ENCODE measurements at regions not wholly inside any gene's neighbourhood (a gene's known extent, or its start where the extent isn't known, plus 50 kb on each side); places are given as distances from the start of the nearest gene placed in this dataset.

- Histone ChIP-seq H3K27ac (ENCODE audit: extremely low read depth, low read depth, low read length) (no peak overlapping the region), H3K4me3 (ENCODE audit: low read depth, low read length) (no peak overlapping the region), H3K4me1 (ENCODE audit: control insufficient read depth, insufficient read depth, low read length) (no peaks in the 10 kb centered on the region), H3K9me3 (ENCODE audit: control insufficient read depth, insufficient read depth, low read depth, low read length) (no peaks in the 10 kb centered on the region), H3K36me3 (ENCODE audit: control insufficient read depth in 2 of 2, insufficient read depth in 1 of 2, low read length in 2 of 2) (no peaks in the 10 kb centered on the region)
- ChIA-PET CTCF (no interaction called here), POLR2A (no interaction called here)
- TF ChIP-seq ZNF292 (tag by site-specific recombination; IDR thresholded peaks at IDR 0.05; ENCODE audit: borderline replicate concordance, low read depth) = no peak
Observed at GRCh38 chr6:99768166-99768565, 161.5 kb downstream of the PRDM13 start.

- POLR2A ChIA-PET = no interaction called here
Observed at GRCh38 chr6:99779631-99780555, 173.3 kb downstream of the PRDM13 start.

GRCh38 chr6:99780556-99780885 lies 173.9 kb downstream of the PRDM13 start:
- POLR2A ChIA-PET = no interaction called here
- H3K36me3 ChIP-seq (ENCODE audit: control insufficient read depth in 2 of 2, insufficient read depth in 1 of 2, low read length in 2 of 2) = no peaks in the 10 kb centered on the region
- TF ChIP-seq MEIS1 (CRISPR knock-in tag; IDR thresholded peaks at IDR 0.05; ENCODE audit: borderline replicate concordance) (no peak), ZNF548 (tag by site-specific recombination; IDR thresholded peaks at IDR 0.05) (no peak), KLF17 (tag by site-specific recombination; IDR thresholded peaks at IDR 0.05) (no peak)
- CTCF ChIA-PET = no interaction called here
- H3K4me1 ChIP-seq (ENCODE audit: control insufficient read depth, insufficient read depth, low read length) = no peaks in the 10 kb centered on the region
- no peak overlapping the region for H3K4me3 ChIP-seq (ENCODE audit: low read depth, low read length)
- no peaks in the 10 kb centered on the region for H3K9me3 ChIP-seq (ENCODE audit: control insufficient read depth, insufficient read depth, low read depth, low read length)
- H3K27ac ChIP-seq (ENCODE audit: extremely low read depth, low read depth, low read length) = no peak overlapping the region

More at GRCh38 chr6:99779631-99780555, 173.3 kb downstream of the PRDM13 start:
- CTCF ChIA-PET = interaction anchor here (1.5 kb wide), 1 partner anchor 33 kb away, joined by 4 read pairs; no protein-coding TSS in a partner anchor
- Histone ChIP-seq H3K4me3 (ENCODE audit: low read depth, low read length) (no peak overlapping the region), H3K9me3 (ENCODE audit: control insufficient read depth, insufficient read depth, low read depth, low read length) (no peaks in the 10 kb centered on the region), H3K27ac (ENCODE audit: extremely low read depth, low read depth, low read length) (no peak overlapping the region), H3K4me1 (ENCODE audit: control insufficient read depth, insufficient read depth, low read length) (no peaks in the 10 kb centered on the region), H3K36me3 (ENCODE audit: control insufficient read depth in 2 of 2, insufficient read depth in 1 of 2, low read length in 2 of 2) (no peaks in the 10 kb centered on the region)
- TF ChIP-seq INSM2 (tag by site-specific recombination; IDR thresholded peaks at IDR 0.05) (no peak), ZNF354C (tag by site-specific recombination; IDR thresholded peaks at IDR 0.05; ENCODE audit: borderline replicate concordance, low read depth) (no peak), GLI2 (tag by site-specific recombination; IDR thresholded peaks at IDR 0.05; ENCODE audit: borderline replicate concordance, low read depth) (no peak), BCL11A (tag by site-specific recombination; IDR thresholded peaks at IDR 0.05; ENCODE audit: low read depth) (no peak), ZNF791 (tag by site-specific recombination; IDR thresholded peaks at IDR 0.05) (no peak), REST (tag by site-specific recombination; IDR thresholded peaks at IDR 0.05) (no peak), ZBTB26 (tag by site-specific recombination; optimal IDR thresholded peaks at IDR 0.05) (no peak), GLIS2 (tag by site-specific recombination; IDR thresholded peaks at IDR 0.05) (no peak)

All from HEK293 (cell line).